ENCODE measurements at regions not wholly inside any gene's neighbourhood (a gene's known extent, or its start where the extent isn't known, plus 50 kb on each side); places are given as distances from the start of the nearest gene placed in this dataset.
"Not testable (repeated sequence)": the region's sequence is repeated elsewhere in the genome, so short reads cannot be mapped to it uniquely, and the experiment has no call there.

DNA sequence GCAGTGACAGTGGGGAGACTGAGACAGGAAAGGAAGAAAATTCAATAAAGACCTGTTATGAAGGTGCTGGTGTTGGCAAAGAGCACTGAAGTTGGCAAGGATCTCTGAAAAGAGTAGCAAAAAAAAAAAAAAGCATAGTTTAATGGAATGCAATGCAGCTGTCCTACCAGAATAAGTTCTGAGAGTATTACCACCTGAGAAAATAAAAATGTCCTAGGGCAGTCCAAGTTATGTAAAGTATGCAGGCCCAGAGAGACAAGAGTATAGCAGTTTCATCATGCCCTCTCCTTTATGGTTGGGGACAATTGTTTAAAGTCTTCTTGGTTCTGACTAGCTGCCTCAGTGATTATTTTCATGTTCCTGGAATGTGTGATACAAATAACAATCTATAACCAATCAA is 1092.8 kb downstream of the SORCS3 start:
- no peak overlapping the region for H3K4me3 ChIP-seq (ENCODE audit: low read depth, low read length)
- TF ChIP-seq, protein P1, sequence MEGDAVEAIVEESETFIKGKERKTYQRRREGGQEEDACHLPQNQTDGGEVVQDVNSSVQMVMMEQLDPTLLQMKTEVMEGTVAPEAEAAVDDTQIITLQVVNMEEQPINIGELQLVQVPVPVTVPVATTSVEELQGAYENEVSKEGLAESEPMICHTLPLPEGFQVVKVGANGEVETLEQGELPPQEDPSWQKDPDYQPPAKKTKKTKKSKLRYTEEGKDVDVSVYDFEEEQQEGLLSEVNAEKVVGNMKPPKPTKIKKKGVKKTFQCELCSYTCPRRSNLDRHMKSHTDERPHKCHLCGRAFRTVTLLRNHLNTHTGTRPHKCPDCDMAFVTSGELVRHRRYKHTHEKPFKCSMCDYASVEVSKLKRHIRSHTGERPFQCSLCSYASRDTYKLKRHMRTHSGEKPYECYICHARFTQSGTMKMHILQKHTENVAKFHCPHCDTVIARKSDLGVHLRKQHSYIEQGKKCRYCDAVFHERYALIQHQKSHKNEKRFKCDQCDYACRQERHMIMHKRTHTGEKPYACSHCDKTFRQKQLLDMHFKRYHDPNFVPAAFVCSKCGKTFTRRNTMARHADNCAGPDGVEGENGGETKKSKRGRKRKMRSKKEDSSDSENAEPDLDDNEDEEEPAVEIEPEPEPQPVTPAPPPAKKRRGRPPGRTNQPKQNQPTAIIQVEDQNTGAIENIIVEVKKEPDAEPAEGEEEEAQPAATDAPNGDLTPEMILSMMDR (IDR thresholded peaks at IDR 0.05; ENCODE audit: borderline replicate concordance, insufficient read depth, low read depth, low read length), result no peak

- no peak overlapping the region for H3K4me3 ChIP-seq (ENCODE audit: low read depth, low read length)
- TF ChIP-seq, protein P1 (IDR thresholded peaks at IDR 0.05; ENCODE audit: borderline replicate concordance, insufficient read depth, low read depth, low read length), result no peak
Measured at GRCh38 chr10:105729428-105729827, 1088.3 kb downstream of the SORCS3 start.

GRCh38 chr10:105727586-105727985 is 1086.5 kb downstream of the SORCS3 start:
- H3K4me3 ChIP-seq (ENCODE audit: low read depth, low read length), result not testable (repeated sequence)

GRCh38 chr10:105727131-105727530 is 1086.0 kb downstream of the SORCS3 start:
- TF ChIP-seq, protein P1 (IDR thresholded peaks at IDR 0.05; ENCODE audit: borderline replicate concordance, insufficient read depth, low read depth, low read length), result no peak
- H3K4me3 ChIP-seq (ENCODE audit: low read depth, low read length), result no peak overlapping the region

GRCh38 chr10:105726149-105726548 is 1085.1 kb downstream of the SORCS3 start:
- no peak overlapping the region for H3K4me3 ChIP-seq (ENCODE audit: low read depth, low read length)
- TF ChIP-seq, protein P1 (IDR thresholded peaks at IDR 0.05; ENCODE audit: borderline replicate concordance, insufficient read depth, low read depth, low read length), result no peak

GRCh38 chr10:105725007-105725406 is 1083.9 kb downstream of the SORCS3 start:
- TF ChIP-seq, protein P1 (IDR thresholded peaks at IDR 0.05; ENCODE audit: borderline replicate concordance, insufficient read depth, low read depth, low read length), result no peak
- H3K4me3 ChIP-seq (ENCODE audit: low read depth, low read length), result no peak overlapping the region

GRCh38 chr10:105718207-105718995 is 1077.3 kb downstream of the SORCS3 start:
- TF ChIP-seq, protein P1 (IDR thresholded peaks at IDR 0.05; ENCODE audit: borderline replicate concordance, insufficient read depth, low read depth, low read length), result no peak
- H3K4me3 ChIP-seq (ENCODE audit: low read depth, low read length), result no peak overlapping the region

Data from GM12875 (cell line).